Body of pancreas (tissue), 4 donors: ENCODE measurements at regions not wholly inside any gene's neighbourhood (a gene's known extent, or its start where the extent isn't known, plus 50 kb on each side); places are given as distances from the start of the nearest gene placed in this dataset.

Experiments
- ATAC-seq: fragments of 150-250 bp; one replicate; pipeline ENCODE4 v1.9.1; 2016
- DNase-seq, 4 donors: peaks; one replicate each; pipeline ENCODE4 v3.0.0-alpha.2; 2019
- H3K27ac ChIP-seq, 4 donors: fragments of 200-600 bp; sonication (generic); 1 replicate in 3 of 4; 2 replicates in 1 of 4; pipeline versions ENCODE4 v1.5.1 to v1.6.1; 2016 to 2019; ENCODE audit warnings: mild to moderate bottlenecking in 1 of 4, mixed read lengths in 1 of 4, moderate library complexity in 1 of 4
- H3K27me3 ChIP-seq, 2 donors: fragments of 200-600 bp; sonication (generic); one replicate each; pipeline ENCODE4 v1.6.0; 2016; ENCODE audit warnings: mild to moderate bottlenecking in 1 of 2
- H3K36me3 ChIP-seq, 2 donors: fragments of 200-600 bp; sonication (generic); replicated peaks in 1 of 2; 2 replicates each; pipeline ENCODE4 v1.5.1; 2016; ENCODE audit warnings: low read depth in 2 of 2; ENCODE audit not compliant: insufficient read depth in 1 of 2
- H3K4me1 ChIP-seq: fragments of 200-600 bp; sonication (generic); one replicate; pipeline ENCODE4 v1.6.0; 2016
- H3K4me3 ChIP-seq, 2 donors: fragments of 200-600 bp; sonication (generic); 1 replicate in 1 of 2; 2 replicates in 1 of 2; pipeline ENCODE4 v1.5.1; 2016 to 2019
- H3K9me3 ChIP-seq, 3 donors: fragments of 200-600 bp; sonication (generic); 1 replicate in 2 of 3; 2 replicates in 1 of 3; pipeline ENCODE4 v1.5.1; 2016
- POLR2A ChIP-seq, 3 donors: fragments of 450-650 bp; IDR thresholded peaks; one replicate each; pipeline ENCODE4 v1.6.1; 2016; ENCODE audit warnings: antibody characterized with exemption in 3 of 3, mild to moderate bottlenecking in 2 of 3
- WGBS, 2 donors: methylation state at CpG; one replicate each; pipeline ENCODE4 v1.1.5; 2017; 5-methylcytosine and 5-hydroxymethylcytosine counted together
- intact Hi-C: fragments of 100-400 bp; cut with DNase I; formaldehyde crosslinking; loops from one replicate; pipeline ENCODE4 v1.15.1; 2023
- TF ChIP-seq, protein P1 (sequence below), 7 experiments: fragments of 450-650 bp in 4 of 7; fragments of 200-600 bp in 3 of 7; sonication (generic) in 3 of 7; IDR thresholded peaks; one replicate each; pipeline ENCODE4 v1.5.1; 2016 to 2019; ENCODE audit warnings: antibody characterized with exemption in 7 of 7

GRCh38 chr5:136639616-136640015, 274.3 kb upstream of the TRPC7 start:
- Histone ChIP-seq H3K27me3 (no peaks in the 10 kb centered on the region), H3K4me3 (no peak overlapping the region), H3K9me3 (no peaks in the 10 kb centered on the region), H3K27ac (no peak overlapping the region), H3K4me1 (no peaks in the 10 kb centered on the region), H3K36me3 (no peaks in the 10 kb centered on the region)
- no peak for DNase-seq
- intact Hi-C loops = no loop called here
- no peak for TF ChIP-seq POLR2A (IDR thresholded peaks at IDR 0.05)
- TF ChIP-seq, protein P1, sequence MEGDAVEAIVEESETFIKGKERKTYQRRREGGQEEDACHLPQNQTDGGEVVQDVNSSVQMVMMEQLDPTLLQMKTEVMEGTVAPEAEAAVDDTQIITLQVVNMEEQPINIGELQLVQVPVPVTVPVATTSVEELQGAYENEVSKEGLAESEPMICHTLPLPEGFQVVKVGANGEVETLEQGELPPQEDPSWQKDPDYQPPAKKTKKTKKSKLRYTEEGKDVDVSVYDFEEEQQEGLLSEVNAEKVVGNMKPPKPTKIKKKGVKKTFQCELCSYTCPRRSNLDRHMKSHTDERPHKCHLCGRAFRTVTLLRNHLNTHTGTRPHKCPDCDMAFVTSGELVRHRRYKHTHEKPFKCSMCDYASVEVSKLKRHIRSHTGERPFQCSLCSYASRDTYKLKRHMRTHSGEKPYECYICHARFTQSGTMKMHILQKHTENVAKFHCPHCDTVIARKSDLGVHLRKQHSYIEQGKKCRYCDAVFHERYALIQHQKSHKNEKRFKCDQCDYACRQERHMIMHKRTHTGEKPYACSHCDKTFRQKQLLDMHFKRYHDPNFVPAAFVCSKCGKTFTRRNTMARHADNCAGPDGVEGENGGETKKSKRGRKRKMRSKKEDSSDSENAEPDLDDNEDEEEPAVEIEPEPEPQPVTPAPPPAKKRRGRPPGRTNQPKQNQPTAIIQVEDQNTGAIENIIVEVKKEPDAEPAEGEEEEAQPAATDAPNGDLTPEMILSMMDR (IDR thresholded peaks at IDR 0.05) = no peak
- ATAC-seq = no peak
- 87 to 93% methylated on average over 3 of the region's 3 CpGs for WGBS, 2 donors

DNA sequence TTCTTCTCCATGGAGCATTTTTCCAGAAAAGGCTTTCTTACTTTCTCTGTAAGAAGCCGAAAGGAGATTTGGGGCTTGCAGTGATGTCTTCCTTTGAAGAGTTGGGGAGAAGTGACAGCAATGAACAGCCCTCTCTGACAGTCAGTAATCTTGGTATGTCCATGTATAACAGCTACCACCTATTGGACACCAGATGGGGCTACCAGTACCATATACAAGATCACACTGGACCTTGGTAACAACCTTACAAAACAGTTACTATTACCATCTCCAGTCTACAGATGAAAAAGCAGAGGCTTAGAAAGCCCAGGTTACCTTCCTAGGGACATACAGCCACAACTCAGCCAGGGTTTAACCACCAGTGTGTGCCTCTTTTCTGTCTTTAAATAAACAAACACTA, 272.7 kb upstream of the TRPC7 start:
- no peak for ATAC-seq
- intact Hi-C loops = no loop called here
- Histone ChIP-seq H3K36me3 (no peaks in the 10 kb centered on the region), H3K4me3 (no peak overlapping the region), H3K27ac (no peak overlapping the region), H3K9me3 (no peaks in the 10 kb centered on the region), H3K4me1 (no peaks in the 10 kb centered on the region), H3K27me3 (no peaks in the 10 kb centered on the region)
- 83 to 94% methylated on average over 1 of the region's 1 CpG for WGBS, 2 donors
- TF ChIP-seq, protein P1 (IDR thresholded peaks at IDR 0.05) = no peak
- no peak for TF ChIP-seq POLR2A (IDR thresholded peaks at IDR 0.05)
- DNase-seq = no peak

GRCh38 chr5:136636001-136636400, 270.7 kb upstream of the TRPC7 start:
- H3K4me1 ChIP-seq = no peaks in the 10 kb centered on the region
- ATAC-seq (no peak), DNase-seq (no peak)
- intact Hi-C loops = no loop called here
- H3K27ac ChIP-seq = no peak overlapping the region
- no peaks in the 10 kb centered on the region for H3K36me3 ChIP-seq
- H3K27me3 ChIP-seq = no peaks in the 10 kb centered on the region
- 84 to 86% methylated on average over 1 of the region's 1 CpG for WGBS, 2 donors
- H3K4me3 ChIP-seq = no peak overlapping the region
- TF ChIP-seq, protein P1 (IDR thresholded peaks at IDR 0.05) = no peak
- TF ChIP-seq POLR2A (IDR thresholded peaks at IDR 0.05) = no peak
- H3K9me3 ChIP-seq = no peaks in the 10 kb centered on the region

GRCh38 chr5:136631186-136631585, 265.8 kb upstream of the TRPC7 start:
- TF ChIP-seq, protein P1 (IDR thresholded peaks at IDR 0.05) = no peak
- no peak for TF ChIP-seq POLR2A (IDR thresholded peaks at IDR 0.05)
- Histone ChIP-seq H3K27ac (no peak overlapping the region), H3K9me3 (no peaks in the 10 kb centered on the region), H3K27me3 (no peaks in the 10 kb centered on the region), H3K4me3 (no peak overlapping the region), H3K36me3 (no peaks in the 10 kb centered on the region), H3K4me1 (no peaks in the 10 kb centered on the region)
- DNase-seq (no peak), ATAC-seq (no peak)
- 53 to 70% methylated on average over 1 of the region's 1 CpG for WGBS, 2 donors
- intact Hi-C loops = no loop called here

GRCh38 chr5:136629125-136629792, 263.9 kb upstream of the TRPC7 start:
- H3K27ac ChIP-seq = no peak overlapping the region

More at GRCh38 chr5:136629125-136629792, 263.9 kb upstream of the TRPC7 start:
- Histone ChIP-seq H3K4me1 (no peaks in the 10 kb centered on the region), H3K9me3 (no peaks in the 10 kb centered on the region), H3K27me3 (no peaks in the 10 kb centered on the region), H3K36me3 (no peaks in the 10 kb centered on the region), H3K4me3 (no peak overlapping the region)
- TF ChIP-seq, protein P1 (IDR thresholded peaks at IDR 0.05) = no peak
- no peak for TF ChIP-seq POLR2A (IDR thresholded peaks at IDR 0.05)
- no peak for ATAC-seq
- no peak for DNase-seq
- WGBS, 2 donors = 74 to 78% methylated on average over 10 of the region's 10 CpGs
- intact Hi-C loops = no loop called here
